Left ventricle myocardium inferior (tissue), 1 donor: ENCODE measurements at regions not wholly inside any gene's neighbourhood (a gene's known extent, or its start where the extent isn't known, plus 50 kb on each side); places are given as distances from the start of the nearest gene placed in this dataset.

Source experiments
- DNase-seq: peaks from one replicate; pipeline ENCODE4 v3.0.0-alpha.2; 2020
- H3K27ac ChIP-seq: fragments of 200-600 bp; replicated peaks from 2 replicates; pipeline ENCODE4 v1.8.0; 2021
- H3K27me3 ChIP-seq: fragments of 200-600 bp; 2 replicates; pipeline ENCODE4 v1.8.0; 2021; ENCODE audit warnings: low read depth
- H3K36me3 ChIP-seq: fragments of 200-600 bp; 2 replicates; pipeline ENCODE4 v1.8.0; 2021
- H3K4me1 ChIP-seq: fragments of 200-600 bp; 2 replicates; pipeline ENCODE4 v1.8.0; 2021
- H3K4me3 ChIP-seq: fragments of 200-600 bp; 2 replicates; pipeline ENCODE4 v1.8.0; 2021; ENCODE audit warnings: mild to moderate bottlenecking, moderate library complexity
- H3K9me3 ChIP-seq: fragments of 200-600 bp; replicated peaks from 2 replicates; pipeline ENCODE4 v1.8.0; 2021
- CTCF ChIP-seq: fragments of 200-600 bp; IDR thresholded peaks from 2 replicates; pipeline ENCODE4 v1.8.0; 2021; ENCODE audit warnings: antibody characterized with exemption, mild to moderate bottlenecking, borderline replicate concordance
- intact Hi-C: fragments of 100-400 bp; cut with micrococcal nuclease; formaldehyde crosslinking; loops from one replicate; pipeline ENCODE4 v1.11.0; 2022
- donor health status: DM: no; HTN: yes; CAD: no; lungs with severe emphysema.

GRCh38 chr9:105971986-105972385 lies 277.6 kb downstream of the TMEM38B start:
- TF ChIP-seq CTCF = no peak
- H3K27me3 ChIP-seq = no peaks in the 10 kb centered on the region
- H3K4me1 ChIP-seq = peaks cover 16% of the 10 kb centered on the region
- no peaks in the 10 kb centered on the region for H3K36me3 ChIP-seq
- DNase-seq = no peak
- peak overlapping the region; percentile 17 for H3K4me3 ChIP-seq
- no peak overlapping the region for H3K27ac ChIP-seq
- H3K9me3 ChIP-seq = no peaks in the 10 kb centered on the region
- intact Hi-C loops = no loop called here

- intact Hi-C loops = no loop called here
- Histone ChIP-seq H3K4me1 (peaks cover 16% of the 10 kb centered on the region), H3K4me3 (peak overlapping the region; percentile 17), H3K36me3 (no peaks in the 10 kb centered on the region), H3K27ac (no peak overlapping the region), H3K9me3 (no peaks in the 10 kb centered on the region), H3K27me3 (no peaks in the 10 kb centered on the region)
- no peak for TF ChIP-seq CTCF
- no peak for DNase-seq
These were observed 278.3 kb downstream of the TMEM38B start for GRCh38 chr9:105972466-105973204.

- no peaks in the 10 kb centered on the region for H3K36me3 ChIP-seq
- H3K4me3 ChIP-seq = no peak overlapping the region
- H3K27me3 ChIP-seq = no peaks in the 10 kb centered on the region
- no peak overlapping the region for H3K27ac ChIP-seq
- H3K9me3 ChIP-seq = no peaks in the 10 kb centered on the region
- TF ChIP-seq CTCF = no peak
- H3K4me1 ChIP-seq = peaks cover 16% of the 10 kb centered on the region
- no peak for DNase-seq
- intact Hi-C loops = no loop called here
These were observed 279.6 kb downstream of the TMEM38B start for GRCh38 chr9:105973951-105974351.

DNA sequence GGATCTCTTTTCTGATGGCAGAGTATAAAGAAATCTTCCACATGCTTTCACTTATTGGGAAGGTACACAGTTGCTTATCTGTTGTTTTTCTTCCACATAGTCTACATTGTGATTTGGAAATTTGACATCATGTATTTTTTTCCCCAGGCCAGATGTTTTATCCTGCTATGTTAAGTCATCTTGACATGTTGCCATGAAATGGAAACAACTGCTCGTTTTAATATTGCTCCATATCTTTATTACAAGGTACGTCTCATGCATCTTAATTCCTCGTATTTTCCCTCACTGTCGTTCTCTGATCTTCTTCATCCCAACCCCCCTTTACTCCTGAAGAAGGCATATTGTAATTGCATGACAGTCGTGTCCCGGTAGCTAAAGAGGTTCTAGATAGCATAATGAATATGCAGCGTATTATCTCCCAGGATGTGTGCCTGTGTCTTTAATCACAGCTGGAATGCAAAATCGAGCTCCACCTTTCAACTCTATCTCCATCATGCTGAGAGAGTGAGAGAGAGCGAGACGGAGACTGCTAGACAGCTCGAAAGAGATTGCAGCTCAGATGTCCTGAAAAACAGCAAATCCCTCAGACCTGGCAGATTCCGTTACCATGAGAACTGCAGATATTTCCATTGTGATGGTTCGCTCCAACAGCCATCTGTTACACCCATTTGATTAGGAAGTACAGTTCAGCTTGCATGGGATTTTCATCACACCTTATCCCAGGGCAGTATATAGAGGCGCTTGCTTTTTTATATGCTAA lies 281.7 kb downstream of the TMEM38B start:
- Histone ChIP-seq H3K4me1 (peaks cover 16% of the 10 kb centered on the region), H3K9me3 (no peaks in the 10 kb centered on the region), H3K27ac (no peak overlapping the region), H3K36me3 (no peaks in the 10 kb centered on the region), H3K4me3 (no peak overlapping the region), H3K27me3 (no peaks in the 10 kb centered on the region)
- DNase-seq = no peak
- intact Hi-C loops = no loop called here
- TF ChIP-seq CTCF = no peak

- intact Hi-C loops = no loop called here
- no peak for TF ChIP-seq CTCF
These were observed 284.0 kb downstream of the TMEM38B start for GRCh38 chr9:105978336-105978735.

More at GRCh38 chr9:105978336-105978735, 284.0 kb downstream of the TMEM38B start:
- H3K27me3 ChIP-seq = no peaks in the 10 kb centered on the region
- H3K27ac ChIP-seq = no peak overlapping the region
- no peaks in the 10 kb centered on the region for H3K4me1 ChIP-seq
- no peaks in the 10 kb centered on the region for H3K9me3 ChIP-seq
- no peaks in the 10 kb centered on the region for H3K36me3 ChIP-seq
- no peak for DNase-seq
- no peak overlapping the region for H3K4me3 ChIP-seq
